C1 segment of cervical spinal cord (tissue), 14 donors: ENCODE measurements at regions not wholly inside any gene's neighbourhood (a gene's known extent, or its start where the extent isn't known, plus 50 kb on each side); places are given as distances from the start of the nearest gene placed in this dataset.

Experiments
- DNase-seq, 14 donors: peaks; one replicate each; lab custom pipeline; 2025; lab: John Stamatoyannopoulos, UW

- DNase-seq = no peak
Observed at GRCh38 chr15:39443659-39444219, 137.1 kb upstream of the THBS1 start.

- no peak for DNase-seq
Observed at GRCh38 chr15:39444735-39445470, 136.0 kb upstream of the THBS1 start.

GRCh38 chr15:39445931-39446330 lies 134.9 kb upstream of the THBS1 start:
- no peak for DNase-seq

GRCh38 chr15:39447346-39447745 lies 133.5 kb upstream of the THBS1 start:
- DNase-seq = no peak

- no peak for DNase-seq
Observed at GRCh38 chr15:39447881-39448280, 133.0 kb upstream of the THBS1 start.

GRCh38 chr15:39448409-39448808 lies 132.5 kb upstream of the THBS1 start:
- DNase-seq = no peak

- DNase-seq = no peak
Observed at GRCh38 chr15:39451121-39451688, 129.7 kb upstream of the THBS1 start.

- no peak for DNase-seq
Observed at GRCh38 chr15:39451871-39452270, 129.0 kb upstream of the THBS1 start.

- no peak for DNase-seq
Observed at GRCh38 chr15:39453620-39454019, 127.3 kb upstream of the THBS1 start.

GRCh38 chr15:39454189-39454986 lies 126.5 kb upstream of the THBS1 start:
- no peak for DNase-seq

GRCh38 chr15:39455471-39455991 lies 125.3 kb upstream of the THBS1 start:
- no peak for DNase-seq

- DNase-seq = no peak
Observed at GRCh38 chr15:39456159-39456558, 124.7 kb upstream of the THBS1 start.

GRCh38 chr15:39456582-39457330 lies 124.1 kb upstream of the THBS1 start:
- no peak for DNase-seq

- DNase-seq = no peak
Observed at GRCh38 chr15:39458131-39458530, 122.7 kb upstream of the THBS1 start.

- DNase-seq = no peak
Observed at GRCh38 chr15:39459548-39459947, 121.3 kb upstream of the THBS1 start.

GRCh38 chr15:39460748-39461147 lies 120.1 kb upstream of the THBS1 start:
- no peak for DNase-seq

- no peak for DNase-seq
Observed at GRCh38 chr15:39461536-39462130, 119.2 kb upstream of the THBS1 start.

- DNase-seq = no peak
Observed at GRCh38 chr15:39462691-39463090, 118.2 kb upstream of the THBS1 start.

GRCh38 chr15:39465843-39466749 lies 114.8 kb upstream of the THBS1 start:
- no peak for DNase-seq

GRCh38 chr15:39466750-39467105 lies 114.2 kb upstream of the THBS1 start:
- DNase-seq = no peak
